ENCODE measurements at regions not wholly inside any gene's neighbourhood (a gene's known extent, or its start where the extent isn't known, plus 50 kb on each side); places are given as distances from the start of the nearest gene placed in this dataset.

GRCh38 chr5:153039501-153039900, 451.0 kb upstream of the GRIA1 start:
- TF ChIP-seq, protein P1, sequence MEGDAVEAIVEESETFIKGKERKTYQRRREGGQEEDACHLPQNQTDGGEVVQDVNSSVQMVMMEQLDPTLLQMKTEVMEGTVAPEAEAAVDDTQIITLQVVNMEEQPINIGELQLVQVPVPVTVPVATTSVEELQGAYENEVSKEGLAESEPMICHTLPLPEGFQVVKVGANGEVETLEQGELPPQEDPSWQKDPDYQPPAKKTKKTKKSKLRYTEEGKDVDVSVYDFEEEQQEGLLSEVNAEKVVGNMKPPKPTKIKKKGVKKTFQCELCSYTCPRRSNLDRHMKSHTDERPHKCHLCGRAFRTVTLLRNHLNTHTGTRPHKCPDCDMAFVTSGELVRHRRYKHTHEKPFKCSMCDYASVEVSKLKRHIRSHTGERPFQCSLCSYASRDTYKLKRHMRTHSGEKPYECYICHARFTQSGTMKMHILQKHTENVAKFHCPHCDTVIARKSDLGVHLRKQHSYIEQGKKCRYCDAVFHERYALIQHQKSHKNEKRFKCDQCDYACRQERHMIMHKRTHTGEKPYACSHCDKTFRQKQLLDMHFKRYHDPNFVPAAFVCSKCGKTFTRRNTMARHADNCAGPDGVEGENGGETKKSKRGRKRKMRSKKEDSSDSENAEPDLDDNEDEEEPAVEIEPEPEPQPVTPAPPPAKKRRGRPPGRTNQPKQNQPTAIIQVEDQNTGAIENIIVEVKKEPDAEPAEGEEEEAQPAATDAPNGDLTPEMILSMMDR (IDR thresholded peaks at IDR 0.05; ENCODE audit: borderline replicate concordance, control extremely low read depth, extremely low read depth, insufficient read depth, missing control alignments): no peak
- in situ Hi-C loops (cut with MboI; ENCODE audit: low sequenced_read_pairs, unreplicated experiment): no loop called here
- DNase-seq (ENCODE audit: low spot score): no peak

DNA sequence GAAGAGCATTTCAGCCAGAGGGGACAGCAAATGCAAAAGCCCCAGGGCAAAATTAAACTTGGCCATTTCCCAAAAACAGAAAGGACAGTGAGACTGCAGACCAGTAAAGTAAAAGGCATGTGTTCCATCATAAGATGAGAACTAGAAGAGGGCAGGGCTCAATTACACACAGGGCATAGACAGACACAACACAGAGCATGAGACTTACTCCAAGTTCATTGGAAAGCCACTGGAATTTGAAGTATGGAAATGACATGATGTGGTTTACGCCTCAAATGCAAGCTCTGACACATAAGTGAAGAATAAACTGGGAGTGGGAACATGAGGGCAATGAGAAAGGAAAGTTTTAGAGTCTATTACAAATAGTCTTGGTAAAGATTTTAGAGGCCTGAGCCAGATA, 446.6 kb upstream of the GRIA1 start:
- no peak for DNase-seq (ENCODE audit: low spot score)
- in situ Hi-C loops (cut with MboI; ENCODE audit: low sequenced_read_pairs, unreplicated experiment): no loop called here

GRCh38 chr5:153050496-153051179, 439.8 kb upstream of the GRIA1 start:
- DNase-seq (ENCODE audit: low spot score): no peak
- TF ChIP-seq, protein P1 (IDR thresholded peaks at IDR 0.05; ENCODE audit: borderline replicate concordance, control extremely low read depth, extremely low read depth, insufficient read depth, missing control alignments): no peak
- in situ Hi-C loops (cut with MboI; ENCODE audit: low sequenced_read_pairs, unreplicated experiment): no loop called here

More for the DNA sequence above, 446.6 kb upstream of the GRIA1 start:
- TF ChIP-seq, protein P1 (IDR thresholded peaks at IDR 0.05; ENCODE audit: borderline replicate concordance, control extremely low read depth, extremely low read depth, insufficient read depth, missing control alignments): no peak

DNA sequence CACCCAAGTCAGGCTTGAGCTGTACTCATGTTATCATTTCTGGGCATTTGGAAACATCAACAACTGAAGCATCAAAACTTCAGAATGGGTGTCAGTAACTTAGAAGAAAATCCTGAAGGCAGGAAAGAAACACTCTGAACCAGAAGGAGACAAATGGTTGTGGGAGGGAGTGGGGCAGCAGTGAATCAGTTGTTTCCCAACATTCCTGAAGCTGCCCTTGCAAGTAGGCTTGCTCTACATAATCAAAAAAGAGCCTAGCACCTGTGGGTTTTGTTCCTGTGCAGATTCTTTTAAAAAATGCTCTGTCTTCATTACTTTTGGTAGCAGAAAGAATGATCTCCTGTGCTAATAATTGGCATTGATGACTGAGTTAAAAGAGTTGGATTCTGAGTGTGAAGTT, 424.2 kb upstream of the GRIA1 start:
- TF ChIP-seq, protein P1 (IDR thresholded peaks at IDR 0.05; ENCODE audit: borderline replicate concordance, control extremely low read depth, extremely low read depth, insufficient read depth, missing control alignments): no peak
- DNase-seq (ENCODE audit: low spot score): no peak
- in situ Hi-C loops (cut with MboI; ENCODE audit: low sequenced_read_pairs, unreplicated experiment): no loop called here

- TF ChIP-seq, protein P1 (IDR thresholded peaks at IDR 0.05; ENCODE audit: borderline replicate concordance, control extremely low read depth, extremely low read depth, insufficient read depth, missing control alignments): no peak
- in situ Hi-C loops (cut with MboI; ENCODE audit: low sequenced_read_pairs, unreplicated experiment): no loop called here
- DNase-seq (ENCODE audit: low spot score): no peak
Observed at GRCh38 chr5:153067869-153068268, 422.6 kb upstream of the GRIA1 start.

GRCh38 chr5:153079396-153079795, 411.1 kb upstream of the GRIA1 start:
- DNase-seq (ENCODE audit: low spot score): no peak
- TF ChIP-seq, protein P1 (IDR thresholded peaks at IDR 0.05; ENCODE audit: borderline replicate concordance, control extremely low read depth, extremely low read depth, insufficient read depth, missing control alignments): no peak
- in situ Hi-C loops (cut with MboI; ENCODE audit: low sequenced_read_pairs, unreplicated experiment): no loop called here
